IMR-90 (cell line): ENCODE measurements at regions not wholly inside any gene's neighbourhood (a gene's known extent, or its start where the extent isn't known, plus 50 kb on each side); places are given as distances from the start of the nearest gene placed in this dataset.

Experiments
- ATAC-seq: fragments of 200-7000 bp; cut with Tn5 transposase; 2 replicates; pipeline ENCODE4 v1.9.1; 2020; ENCODE audit warnings: low read depth, mild to moderate bottlenecking, moderate library complexity
- BruUV-seq: library from RNA; stranded (reverse); fragments of 400-500 nt; replicated peaks from 2 replicates; lab custom pipeline; 2021; lab: Mats Ljungman, UMichigan
- CTCF ChIA-PET: fragments of 300-600 bp; formaldehyde crosslinking; extraction: SDS; loops from one replicate; lab custom pipeline; 2021; ENCODE audit warnings: antibody characterized with exemption; lab: Yijun Ruan, JAX
- POLR2A ChIA-PET: fragments of 300-600 bp; sonication (Branson Sonifier 250); formaldehyde crosslinking; loops from one replicate; lab custom pipeline; 2022; ENCODE audit warnings: antibody characterized with exemption; ENCODE audit not compliant: unreplicated experiment; lab: Charles Lee
- DNase-seq: peaks from one replicate; pipeline ENCODE4 v3.0.0; 2013
- H2AFZ ChIP-seq: replicated peaks from 2 replicates; pipeline ENCODE3; 2013; ENCODE audit warnings: low read length, mild to moderate bottlenecking; ENCODE audit not compliant: poor library complexity
- H2AK5ac ChIP-seq: 2 replicates; pipeline ENCODE4 v1.6.1; 2013; ENCODE audit warnings: low read depth, low read length, inconsistent platforms
- H2AK9ac ChIP-seq: replicated peaks from 2 replicates; pipeline ENCODE3; 2013; ENCODE audit warnings: mild to moderate bottlenecking, low read depth, low read length, moderate library complexity; ENCODE audit not compliant: poor library complexity
- H2BK120ac ChIP-seq: 2 replicates; pipeline ENCODE4 v1.6.1; 2013; ENCODE audit warnings: low read depth, low read length, inconsistent platforms
- H2BK15ac ChIP-seq: 3 replicates; pipeline ENCODE4 v1.6.1; 2013; ENCODE audit warnings: low read depth, low read length, inconsistent platforms
- H2BK20ac ChIP-seq: 2 replicates; pipeline ENCODE4 v1.6.1; 2013; ENCODE audit warnings: low read depth, mild to moderate bottlenecking, inconsistent platforms, low read length, moderate library complexity
- H2BK5ac ChIP-seq: 2 replicates; pipeline ENCODE4 v1.6.1; 2013; ENCODE audit warnings: mild to moderate bottlenecking, low read depth, low read length, inconsistent platforms; ENCODE audit not compliant: poor library complexity, severe bottlenecking
- H3K14ac ChIP-seq: replicated peaks from 2 replicates; pipeline ENCODE4 v1.6.1; 2013; ENCODE audit warnings: low read depth, low read length, inconsistent platforms
- H3K18ac ChIP-seq: 2 replicates; pipeline ENCODE4 v1.6.1; 2013; ENCODE audit warnings: low read depth, low read length, control low read depth
- H3K23ac ChIP-seq: 2 replicates; pipeline ENCODE4 v1.6.1; 2013; ENCODE audit warnings: low read depth, low read length, inconsistent platforms
- H3K27ac ChIP-seq: 2 replicates; pipeline ENCODE4 v1.5.1; 2013; ENCODE audit warnings: mild to moderate bottlenecking, control low read depth, low read length; ENCODE audit not compliant: insufficient read depth
- H3K27me3 ChIP-seq: 2 replicates; pipeline ENCODE4 v1.6.1; 2013; ENCODE audit warnings: low read length; ENCODE audit not compliant: control insufficient read depth, insufficient read depth
- H3K36me3 ChIP-seq: 2 replicates; pipeline ENCODE4 v1.6.1; 2013; ENCODE audit warnings: low read length, mixed read lengths; ENCODE audit not compliant: control insufficient read depth, insufficient read depth
- H3K4ac ChIP-seq: 2 replicates; pipeline ENCODE4 v1.6.1; 2013; ENCODE audit warnings: low read depth, low read length, inconsistent platforms
- H3K4me1 ChIP-seq: 2 replicates; pipeline ENCODE4 v1.6.1; 2013; ENCODE audit warnings: low read length, mixed read lengths; ENCODE audit not compliant: control insufficient read depth, insufficient read depth
- H3K4me2 ChIP-seq: 2 replicates; pipeline ENCODE4 v1.6.1; 2013; ENCODE audit warnings: low read depth, mild to moderate bottlenecking, control low read depth, low read length, moderate library complexity
- H3K4me3 ChIP-seq: 2 replicates; pipeline ENCODE4 v1.5.1; 2013; ENCODE audit warnings: low read depth, mild to moderate bottlenecking, control low read depth, low read length, moderate library complexity; ENCODE audit not compliant: insufficient read depth
- H3K56ac ChIP-seq: 2 replicates; pipeline ENCODE4 v1.6.1; 2013; ENCODE audit warnings: low read length, inconsistent platforms; ENCODE audit not compliant: insufficient read depth; ENCODE audit errors: extremely low read depth
- H3K79me1 ChIP-seq, 2 experiments: 2 replicates each; pipeline ENCODE4 v1.6.1; 2013; ENCODE audit warnings: low read length in 2 of 2, inconsistent platforms in 1 of 2, low read depth in 1 of 2
- H3K9ac ChIP-seq: 2 replicates; pipeline ENCODE4 v1.6.1; 2013; ENCODE audit warnings: low read depth, low read length, control low read depth
- H3K9me1 ChIP-seq: 2 replicates; pipeline ENCODE4 v1.6.1; 2013; ENCODE audit warnings: low read length, inconsistent platforms; ENCODE audit not compliant: insufficient read depth
- H3K9me3 ChIP-seq: 2 replicates; pipeline ENCODE4 v1.6.1; 2013; ENCODE audit warnings: low read length; ENCODE audit not compliant: control insufficient read depth, insufficient read depth
- H4K20me1 ChIP-seq: 2 replicates; pipeline ENCODE4 v1.6.1; 2013; ENCODE audit warnings: low read length, inconsistent platforms; ENCODE audit not compliant: insufficient read depth
- H4K5ac ChIP-seq: 2 replicates; pipeline ENCODE4 v1.6.1; 2013; ENCODE audit warnings: mild to moderate bottlenecking, low read depth, low read length, control low read depth
- H4K8ac ChIP-seq, 2 experiments: 2 replicates each; pipeline ENCODE4 v1.6.1; 2013; ENCODE audit warnings: low read depth in 2 of 2, low read length in 2 of 2, control low read depth in 1 of 2, inconsistent platforms in 1 of 2
- H4K91ac ChIP-seq: 2 replicates; pipeline ENCODE4 v1.6.1; 2013; ENCODE audit warnings: low read depth, low read length, inconsistent platforms; ENCODE audit not compliant: insufficient read depth
- CEBPB ChIP-seq: IDR thresholded peaks from 2 replicates; pipeline ENCODE4 v1.6.1; 2012; ENCODE audit warnings: low read depth, low read length, improper control_type of control experiment
- FOS ChIP-seq: fragments of 150-350 bp; IDR thresholded peaks from 2 replicates; pipeline ENCODE4 v1.6.1; 2016; ENCODE audit warnings: low read depth, low read length
- MAFK ChIP-seq: IDR thresholded peaks from 2 replicates; pipeline ENCODE4 v1.6.1; 2012; ENCODE audit warnings: low read depth, low read length, improper control_type of control experiment
- MAZ ChIP-seq: IDR thresholded peaks from 2 replicates; pipeline ENCODE4 v1.6.1; 2012; ENCODE audit warnings: low read depth, mild to moderate bottlenecking, low read length, improper control_type of control experiment, moderate library complexity, borderline replicate concordance
- WGBS, 2 experiments: methylation state at CpG; one replicate each; pipeline versions ENCODE4 v1.1.5 to v1.1.7; 2013; ENCODE audit warnings: missing lambda C conversion rate in 2 of 2; ENCODE audit not compliant: insufficient read length in 1 of 2; ENCODE audit errors: extremely low coverage in 2 of 2; 5-methylcytosine and 5-hydroxymethylcytosine counted together
- dilution Hi-C: fragments of 300-500 bp; cut with HindIII; formaldehyde crosslinking; loops from one replicate; pipeline ENCODE4 v1.14.3; 2018; ENCODE audit warnings: low sequenced_read_pairs; ENCODE audit not compliant: unreplicated experiment
- in situ Hi-C: fragments of 300-500 bp; cut with MboI; formaldehyde crosslinking; loops from 3 replicates; pipeline ENCODE4 v1.14.3; 2019; ENCODE audit warnings: low sequenced_read_pairs, inconsistent platforms, mixed read lengths
- intact Hi-C: fragments of 100-400 bp; cut with micrococcal nuclease; formaldehyde crosslinking; loops from 2 replicates; pipeline ENCODE4 v1.10.0; 2022

GRCh38 chr5:33074548-33074947 is 363.4 kb downstream of the NPR3 start:
- no peak overlapping the region for H2AK9ac ChIP-seq
- peak overlapping the region; percentile 80 for H3K4ac ChIP-seq
- in situ Hi-C loops, result no loop called here
- peak overlapping the region; percentile 87; the same call in 1 of the 2 replicates for H2BK120ac ChIP-seq
- H3K4me3 ChIP-seq, result no peak overlapping the region
- WGBS, 2 experiments, result no CpG with 5 or more reads among the region's 3 CpGs
- H3K18ac ChIP-seq, result peak overlapping the region; percentile 96
- H2BK20ac ChIP-seq, result peak overlapping the region; percentile 93; the same call in 1 of the 2 replicates
- peaks cover 17% of the 10 kb centered on the region for H3K4me1 ChIP-seq
- ChIA-PET CTCF (interaction anchor here (0.6 kb wide), 1 partner anchor 86 kb away, joined by 3 read pairs; no protein-coding TSS in a partner anchor), POLR2A (no interaction called here)
- peak overlapping the region; percentile 90 for H4K5ac ChIP-seq
- H2AFZ ChIP-seq, result no peak overlapping the region
- TF ChIP-seq MAFK (no peak), CEBPB (peak; percentile 15; the same call in 1 of the 2 replicates), MAZ (no peak), FOS (peak; percentile 46; the same call in 1 of the 2 replicates)
- peak; percentile 32 for DNase-seq
- peaks cover 7% of the 10 kb centered on the region; the same call in 1 of the 2 replicates for H3K9me1 ChIP-seq
- H3K9ac ChIP-seq, result no peak overlapping the region
- no peaks in the 10 kb centered on the region for H3K36me3 ChIP-seq
- dilution Hi-C loops, result no loop called here
- peak; percentile 47 for ATAC-seq
- H3K56ac ChIP-seq, result peak overlapping the region; percentile 36; the same call in 1 of the 2 replicates
- peak overlapping the region; percentile 67; the same call in 1 of the 2 replicates for H4K91ac ChIP-seq
- H3K14ac ChIP-seq, result no peak overlapping the region
- H4K8ac ChIP-seq, result peak overlapping the region in 1 of 2 experiments; percentile 68; a peak in 1 of 4 replicates
- H2BK15ac ChIP-seq, result peak overlapping the region; percentile 30; the same call in 1 of the 3 replicates
- H2BK5ac ChIP-seq, result peak overlapping the region; percentile 94
- no peaks in the 10 kb centered on the region for H4K20me1 ChIP-seq
- H2AK5ac ChIP-seq, result no peak overlapping the region
- H3K79me1 ChIP-seq, result no peaks in the 10 kb centered on the region
- no peaks in the 10 kb centered on the region; the same call in 1 of the 2 replicates for H3K9me3 ChIP-seq
- peak overlapping the region; percentile 75 for H3K4me2 ChIP-seq
- peak overlapping the region; percentile 94; the same call in 1 of the 2 replicates for H3K27ac ChIP-seq
- H3K27me3 ChIP-seq, result no peaks in the 10 kb centered on the region
- H3K23ac ChIP-seq, result no peak overlapping the region
- intact Hi-C loops, result loop anchor here (5.0 kb wide), 1 partner anchor 362 kb away; the partner anchor contains the start of gene NPR3
- no TSS peak for BruUV-seq
